ENCODE measurements at regions not wholly inside any gene's neighbourhood (a gene's known extent, or its start where the extent isn't known, plus 50 kb on each side); places are given as distances from the start of the nearest gene placed in this dataset.

DNA sequence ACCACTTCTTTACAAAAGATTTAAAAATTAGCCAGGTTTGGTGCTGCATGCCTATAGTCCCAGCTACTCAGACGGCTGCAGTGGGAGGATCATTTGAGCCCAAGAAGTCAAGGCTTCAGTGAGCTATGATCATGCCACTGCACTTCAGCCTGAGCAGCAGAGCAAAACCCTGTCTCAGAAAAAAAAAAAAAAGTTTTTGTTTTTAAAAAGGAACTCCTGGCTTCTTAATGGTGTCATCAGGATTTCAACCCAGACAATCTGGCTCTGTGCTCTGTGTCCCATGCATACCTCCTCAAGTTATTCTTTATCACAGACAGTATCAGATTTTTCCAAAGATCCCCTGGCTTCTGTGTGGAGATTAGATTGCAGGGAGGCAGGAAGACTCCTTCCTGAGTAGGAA is 64.2 kb upstream of the IL12A start:
- DNase-seq: no peak

- DNase-seq: no peak
These were observed 63.4 kb upstream of the IL12A start for GRCh38 chr3:159925248-159925647.

- DNase-seq: no peak
These were observed 62.1 kb upstream of the IL12A start for GRCh38 chr3:159926573-159926972.

DNA sequence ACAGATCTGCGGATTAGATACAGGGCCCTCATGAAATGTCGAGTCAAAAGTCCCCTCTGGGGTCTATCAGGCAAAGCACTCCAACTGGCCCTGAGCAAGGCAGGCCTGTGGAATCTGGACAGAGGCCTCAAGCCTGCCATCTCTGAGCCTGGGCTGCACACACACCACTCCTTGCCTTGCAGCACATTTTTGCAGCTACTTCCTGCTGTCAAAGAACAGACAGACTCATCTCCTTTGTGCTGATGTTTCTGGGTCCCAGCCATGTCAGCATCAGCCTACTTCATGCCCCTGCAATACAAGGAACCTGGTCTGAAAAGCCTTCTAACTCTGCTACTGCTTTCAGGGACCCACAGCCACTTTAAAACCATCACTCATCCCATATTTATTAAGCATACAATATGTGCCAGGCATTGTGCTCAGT is 60.6 kb upstream of the IL12A start:
- DNase-seq: no peak

GRCh38 chr3:159928666-159929065 is 60.0 kb upstream of the IL12A start:
- no peak for DNase-seq

- peak; percentile 24 for DNase-seq
These were observed 59.2 kb upstream of the IL12A start for GRCh38 chr3:159929171-159930141.

DNA sequence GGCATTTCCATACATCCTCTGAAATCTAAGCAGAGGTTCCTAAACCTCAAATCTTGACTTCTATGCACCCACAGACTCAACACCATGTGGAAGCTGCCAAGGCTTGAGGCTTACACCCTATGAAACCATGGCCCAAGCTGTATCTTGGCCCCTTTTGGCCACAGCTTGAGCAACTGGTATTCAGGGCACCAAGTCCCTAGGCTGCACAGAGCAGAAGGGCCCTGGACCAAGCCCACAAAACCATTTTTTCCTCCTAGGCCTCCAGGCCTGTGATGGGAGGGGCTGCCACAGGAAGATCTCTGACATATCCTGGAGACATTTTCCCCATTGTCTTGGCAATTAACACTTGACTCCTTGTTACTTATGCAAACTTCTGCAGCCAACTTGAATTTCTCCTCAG is 54.4 kb upstream of the IL12A start:
- no peak for DNase-seq

DNA sequence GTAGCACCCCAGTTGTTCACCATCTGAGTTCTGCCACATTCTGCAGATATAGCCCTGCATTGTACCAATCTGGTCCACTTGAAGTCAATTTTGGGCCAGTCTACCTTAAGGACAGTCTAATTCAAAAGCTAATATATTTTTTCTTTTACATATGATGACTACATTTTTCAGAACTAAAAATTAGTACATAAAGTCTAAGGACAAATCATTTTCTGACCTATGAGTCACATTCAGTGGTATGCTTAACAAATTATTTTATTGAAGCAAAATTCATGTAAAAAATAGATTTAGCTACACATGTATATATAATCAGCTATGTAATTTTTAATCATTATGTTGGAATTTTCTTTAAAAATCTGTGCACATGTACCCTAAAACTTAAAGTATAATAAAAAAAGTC is 52.1 kb upstream of the IL12A start:
- DNase-seq: no peak

GRCh38 chr3:159937561-159938166 is 51.0 kb upstream of the IL12A start:
- no peak for DNase-seq

DNA sequence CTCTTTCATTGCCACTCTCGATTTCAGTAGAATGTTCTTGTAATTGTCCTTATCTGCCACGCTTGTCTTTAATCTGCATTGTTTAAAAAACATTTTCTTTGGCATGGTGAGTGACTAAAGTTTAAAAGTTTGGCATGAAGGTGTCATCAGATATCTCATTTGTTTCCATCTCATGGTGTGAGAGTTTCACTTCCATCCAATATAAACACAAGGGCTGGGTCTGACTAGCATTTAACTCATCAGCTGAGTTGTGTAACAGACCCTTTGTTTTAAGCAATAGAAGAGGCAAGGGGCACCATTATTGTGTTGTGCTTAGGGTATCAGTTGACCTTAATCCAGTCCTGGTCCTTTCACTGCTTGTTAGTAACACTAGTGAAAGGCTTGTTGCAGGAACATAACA is 49.9 kb upstream of the IL12A start:
- no peak for DNase-seq
